Lower lobe of right lung (tissue), 2 donors: ENCODE measurements at regions not wholly inside any gene's neighbourhood (a gene's known extent, or its start where the extent isn't known, plus 50 kb on each side); places are given as distances from the start of the nearest gene placed in this dataset.
"Not testable (repeated sequence)": the region's sequence is repeated elsewhere in the genome, so short reads cannot be mapped to it uniquely, and the experiment has no call there.

ENCODE experiments used
- ATAC-seq, 2 donors: fragments of 200-7000 bp; cut with Tn5 transposase; one replicate each; pipeline ENCODE4 v1.9.1; 2020 to 2022; ENCODE audit warnings: mild to moderate bottlenecking in 2 of 2, moderate library complexity in 2 of 2
- DNase-seq: peaks from one replicate; pipeline ENCODE4 v3.0.0-alpha.2; 2020
- H3K27ac ChIP-seq: fragments of 200-600 bp; one replicate; pipeline ENCODE4 v1.8.0; 2022
- H3K27me3 ChIP-seq: fragments of 200-600 bp; one replicate; pipeline ENCODE4 v1.8.0; 2022; ENCODE audit warnings: low read depth
- H3K36me3 ChIP-seq: fragments of 200-600 bp; one replicate; pipeline ENCODE4 v1.8.0; 2022; ENCODE audit warnings: mild to moderate bottlenecking
- H3K4me1 ChIP-seq: fragments of 200-600 bp; one replicate; pipeline ENCODE4 v1.8.0; 2022
- H3K4me3 ChIP-seq: fragments of 200-600 bp; one replicate; pipeline ENCODE4 v1.8.0; 2022; ENCODE audit warnings: mild to moderate bottlenecking
- H3K9me3 ChIP-seq: fragments of 200-600 bp; one replicate; pipeline ENCODE4 v1.8.0; 2022
- intact Hi-C: fragments of 100-400 bp; cut with DNase I; formaldehyde crosslinking; loops from one replicate; pipeline ENCODE4 v1.11.0; 2022
- TF ChIP-seq, protein P1 (sequence below): fragments of 200-600 bp; IDR thresholded peaks from one replicate; pipeline ENCODE4 v1.8.0; 2022; ENCODE audit warnings: antibody characterized with exemption, mild to moderate bottlenecking
- donor health status: DM: no; HTN: yes; CAD: no; lungs with severe emphysema.

DNA sequence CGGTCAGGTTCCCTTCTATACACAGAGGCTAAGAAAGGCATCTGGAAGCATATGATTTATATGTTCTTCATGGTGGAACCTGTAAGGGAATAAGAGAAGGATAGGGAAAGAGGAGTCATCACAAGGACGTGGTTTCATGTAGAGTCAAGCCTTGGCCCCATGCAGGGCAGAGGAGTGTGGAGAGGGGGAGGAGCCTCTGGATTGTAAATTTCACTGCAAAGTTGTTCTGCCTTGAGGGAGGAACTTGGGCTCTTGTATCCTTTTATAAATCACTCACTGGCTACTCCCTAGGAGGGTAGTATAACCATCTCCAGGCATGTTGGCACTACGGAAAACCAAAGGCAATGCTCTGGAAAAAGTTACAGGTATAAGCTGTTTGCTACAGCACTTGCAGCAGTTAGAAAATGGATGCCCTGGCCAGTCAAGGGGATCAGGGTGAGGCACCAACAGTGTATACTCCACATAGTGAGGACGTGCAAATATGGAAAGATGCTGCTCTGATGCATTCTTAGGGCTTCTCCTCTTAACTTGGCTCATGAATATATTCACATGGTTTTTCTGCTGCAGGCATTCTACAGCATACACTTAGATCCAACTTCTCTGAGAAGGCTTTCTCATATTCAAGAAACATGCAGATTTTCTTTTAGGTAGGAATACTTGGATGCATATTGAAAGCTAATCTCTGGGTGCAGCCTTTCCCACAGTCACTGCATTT is 60.3 kb upstream of the ZNF81 start:
- ATAC-seq (no peak), DNase-seq (no peak)
- H3K36me3 ChIP-seq: no peaks in the 10 kb centered on the region
- TF ChIP-seq, protein P1, sequence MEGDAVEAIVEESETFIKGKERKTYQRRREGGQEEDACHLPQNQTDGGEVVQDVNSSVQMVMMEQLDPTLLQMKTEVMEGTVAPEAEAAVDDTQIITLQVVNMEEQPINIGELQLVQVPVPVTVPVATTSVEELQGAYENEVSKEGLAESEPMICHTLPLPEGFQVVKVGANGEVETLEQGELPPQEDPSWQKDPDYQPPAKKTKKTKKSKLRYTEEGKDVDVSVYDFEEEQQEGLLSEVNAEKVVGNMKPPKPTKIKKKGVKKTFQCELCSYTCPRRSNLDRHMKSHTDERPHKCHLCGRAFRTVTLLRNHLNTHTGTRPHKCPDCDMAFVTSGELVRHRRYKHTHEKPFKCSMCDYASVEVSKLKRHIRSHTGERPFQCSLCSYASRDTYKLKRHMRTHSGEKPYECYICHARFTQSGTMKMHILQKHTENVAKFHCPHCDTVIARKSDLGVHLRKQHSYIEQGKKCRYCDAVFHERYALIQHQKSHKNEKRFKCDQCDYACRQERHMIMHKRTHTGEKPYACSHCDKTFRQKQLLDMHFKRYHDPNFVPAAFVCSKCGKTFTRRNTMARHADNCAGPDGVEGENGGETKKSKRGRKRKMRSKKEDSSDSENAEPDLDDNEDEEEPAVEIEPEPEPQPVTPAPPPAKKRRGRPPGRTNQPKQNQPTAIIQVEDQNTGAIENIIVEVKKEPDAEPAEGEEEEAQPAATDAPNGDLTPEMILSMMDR: no peak
- no peaks in the 10 kb centered on the region for H3K4me1 ChIP-seq
- intact Hi-C loops: no loop called here
- no peaks in the 10 kb centered on the region for H3K9me3 ChIP-seq
- no peak overlapping the region for H3K27ac ChIP-seq
- H3K4me3 ChIP-seq: no peak overlapping the region
- no peaks in the 10 kb centered on the region for H3K27me3 ChIP-seq

DNA sequence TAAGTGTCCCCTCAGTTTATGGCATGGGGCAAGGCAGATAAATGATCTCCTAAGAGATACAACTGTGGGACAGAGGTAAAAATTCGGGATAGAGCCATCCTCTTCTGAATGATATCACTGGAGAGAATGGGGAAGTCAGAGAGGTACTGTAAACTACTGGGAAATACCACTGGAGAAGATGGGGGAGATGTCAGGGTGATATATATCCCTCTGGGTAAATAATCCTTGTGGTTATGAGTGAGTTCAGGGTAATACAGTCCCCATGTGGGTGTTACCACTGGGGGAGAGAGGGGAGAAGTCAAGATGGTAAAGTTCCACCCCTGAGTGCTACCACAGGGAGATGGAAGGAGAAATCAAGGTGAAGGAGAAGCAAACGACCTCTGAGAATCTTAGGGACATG is 63.9 kb upstream of the ZNF81 start:
- Histone ChIP-seq H3K4me1 (no peaks in the 10 kb centered on the region), H3K27ac (no peak overlapping the region), H3K27me3 (no peaks in the 10 kb centered on the region), H3K4me3 (no peak overlapping the region), H3K36me3 (no peaks in the 10 kb centered on the region), H3K9me3 (no peaks in the 10 kb centered on the region)
- ATAC-seq (no peak), DNase-seq (no peak)
- TF ChIP-seq, protein P1: no peak
- intact Hi-C loops: no loop called here

DNA sequence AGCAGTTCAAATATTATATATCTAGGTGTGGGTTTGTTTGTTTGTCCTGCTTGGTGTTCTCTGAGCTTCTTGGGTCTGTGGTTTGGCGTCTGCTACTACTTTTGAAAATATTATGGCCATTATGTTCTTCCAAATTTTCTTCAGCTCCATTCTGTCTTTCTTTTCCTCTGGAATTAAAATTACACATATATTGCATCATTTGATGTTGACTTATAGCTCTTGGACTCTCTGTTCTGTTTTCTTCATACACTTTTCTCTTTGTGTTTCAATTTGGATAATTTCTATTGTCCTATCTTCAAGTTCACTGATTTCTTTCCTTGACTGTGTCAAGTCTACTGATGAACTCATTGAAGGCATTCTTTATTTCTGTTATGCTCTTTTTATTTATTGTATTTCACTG is 65.2 kb upstream of the ZNF81 start:
- H3K4me3 ChIP-seq: no peak overlapping the region
- TF ChIP-seq, protein P1: no peak
- H3K9me3 ChIP-seq: no peaks in the 10 kb centered on the region
- intact Hi-C loops: no loop called here
- no peak for ATAC-seq
- H3K27ac ChIP-seq: no peak overlapping the region
- H3K4me1 ChIP-seq: no peaks in the 10 kb centered on the region
- DNase-seq: no peak
- H3K36me3 ChIP-seq: no peaks in the 10 kb centered on the region
- no peaks in the 10 kb centered on the region for H3K27me3 ChIP-seq

DNA sequence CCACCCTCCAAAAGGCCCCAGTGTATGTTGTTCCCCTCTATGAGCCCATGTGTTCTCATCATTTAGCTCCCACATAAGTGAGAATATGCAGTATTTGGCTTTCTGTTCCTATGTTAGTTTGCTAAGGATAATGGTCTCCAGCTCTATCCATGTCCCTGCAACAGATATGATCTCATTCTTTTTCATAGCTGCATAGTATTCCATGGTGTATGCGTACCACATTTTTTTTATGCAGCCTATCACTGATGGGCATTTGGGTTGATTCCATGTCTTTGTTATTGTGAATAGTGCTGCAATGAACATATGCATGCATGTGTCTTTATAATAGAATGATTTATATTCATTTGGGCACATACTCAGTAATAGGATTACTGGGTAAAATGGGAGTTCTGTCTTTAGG is 73.9 kb upstream of the ZNF81 start:
- intact Hi-C loops, DNase-seq, H3K36me3 ChIP-seq, ATAC-seq, H3K9me3 ChIP-seq, H3K27ac ChIP-seq, H3K4me1 ChIP-seq, H3K4me3 ChIP-seq, H3K27me3 ChIP-seq: not testable (repeated sequence)

DNA sequence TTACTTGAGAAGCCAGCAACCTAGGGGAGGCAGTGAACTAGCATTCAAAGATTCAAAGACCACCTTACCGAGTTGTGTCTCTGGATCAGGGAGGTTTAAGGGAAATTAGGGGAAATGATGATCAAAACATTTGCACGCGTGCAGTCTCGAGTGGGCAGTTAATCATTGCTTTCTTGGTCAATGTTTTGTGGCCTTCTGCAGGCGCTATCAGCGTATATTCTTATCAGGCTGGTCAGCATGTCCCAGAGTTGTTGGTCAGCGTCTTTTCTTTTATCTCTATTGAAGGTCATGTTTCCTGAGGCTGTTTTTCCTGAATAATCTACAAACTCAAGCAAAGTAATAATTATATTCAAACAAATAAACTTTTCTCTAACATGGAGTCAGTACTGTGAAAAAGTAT is 84.0 kb upstream of the ZNF81 start:
- ATAC-seq: no peak
- Histone ChIP-seq H3K9me3 (no peaks in the 10 kb centered on the region), H3K4me1 (no peaks in the 10 kb centered on the region), H3K27me3 (no peaks in the 10 kb centered on the region), H3K4me3 (no peak overlapping the region), H3K36me3 (no peaks in the 10 kb centered on the region), H3K27ac (no peak overlapping the region)
- no peak for DNase-seq
- intact Hi-C loops: no loop called here
- TF ChIP-seq, protein P1: no peak

DNA sequence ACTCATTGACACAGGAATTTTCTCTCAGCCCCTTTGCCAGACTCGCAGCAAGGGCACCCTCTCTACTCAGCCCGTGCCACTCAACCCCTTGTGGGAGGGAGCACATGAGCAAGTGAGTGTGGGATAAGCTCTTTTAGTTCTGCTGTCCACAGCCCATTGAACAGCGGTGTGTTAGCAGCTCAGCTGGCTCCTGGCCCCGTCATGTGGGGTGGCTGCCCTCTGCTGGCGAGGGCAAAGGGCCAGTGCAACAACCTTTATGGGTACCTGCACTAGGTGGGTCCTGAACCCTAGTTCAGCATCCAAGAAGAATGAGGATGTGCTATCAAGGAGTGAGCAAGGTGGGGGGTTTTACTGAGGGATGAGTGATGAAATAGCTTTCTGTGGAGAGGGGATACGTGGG is 85.0 kb upstream of the ZNF81 start:
- Histone ChIP-seq H3K36me3 (no peaks in the 10 kb centered on the region), H3K4me1 (no peaks in the 10 kb centered on the region), H3K27ac (no peak overlapping the region), H3K27me3 (no peaks in the 10 kb centered on the region), H3K4me3 (no peak overlapping the region), H3K9me3 (no peaks in the 10 kb centered on the region)
- peak in 1 of 2 donors; percentile 64 for ATAC-seq
- TF ChIP-seq, protein P1: peak; percentile 29
- intact Hi-C loops: no loop called here
- DNase-seq: peak; percentile 42
